NCI-H1436 (cell line): ENCODE measurements at regions not wholly inside any gene's neighbourhood (a gene's known extent, or its start where the extent isn't known, plus 50 kb on each side); places are given as distances from the start of the nearest gene placed in this dataset.
"Not testable (repeated sequence)": the region's sequence is repeated elsewhere in the genome, so short reads cannot be mapped to it uniquely, and the experiment has no call there.

Experiments
- DNase-seq: peaks from one replicate; lab custom pipeline; 2025; lab: John Stamatoyannopoulos, UW

DNA sequence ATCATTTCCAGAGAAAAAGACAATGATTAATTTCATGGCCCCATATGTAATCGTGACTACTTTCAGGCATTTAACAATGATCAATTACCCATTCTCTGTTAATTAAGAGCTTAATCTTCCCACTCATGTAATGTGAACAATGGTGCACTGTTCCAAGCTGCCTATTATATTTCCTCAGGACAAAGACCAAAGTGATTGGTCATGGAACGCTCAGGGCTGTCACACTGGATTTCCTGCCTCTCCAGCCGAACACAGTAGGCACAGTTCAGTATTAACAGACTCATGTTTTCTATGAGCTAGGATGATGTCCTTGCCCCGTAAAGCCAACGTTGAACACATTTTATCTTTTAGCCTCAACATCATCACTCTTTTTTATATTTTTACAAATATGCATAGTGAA is 142.7 kb upstream of the FZD8 start:
- DNase-seq, result no peak

DNA sequence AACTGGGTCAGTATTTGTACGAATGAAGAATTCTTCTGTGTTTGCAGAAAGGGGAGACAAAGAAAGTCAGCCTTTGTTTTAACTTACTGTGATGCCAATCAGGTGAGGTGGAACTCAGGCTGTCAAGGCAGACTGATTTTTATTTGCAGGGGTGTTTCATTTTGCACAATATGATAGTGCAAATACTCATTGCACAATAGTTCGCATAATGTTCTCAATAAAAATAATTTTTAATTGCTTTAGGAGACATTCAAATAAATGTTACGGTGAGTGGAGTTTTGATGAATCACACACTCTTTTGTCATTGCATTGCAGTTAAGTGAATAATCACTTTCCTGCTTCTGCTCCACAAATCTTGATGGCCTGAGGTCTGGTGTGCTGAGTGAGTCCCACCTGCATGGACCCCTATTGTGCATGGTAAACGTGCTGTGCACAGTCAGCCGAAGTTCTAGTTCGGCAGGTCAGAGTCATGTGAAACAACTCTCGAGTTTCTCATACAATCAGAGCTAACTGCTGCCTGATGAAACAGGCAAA is 141.3 kb upstream of the FZD8 start:
- no peak for DNase-seq

GRCh38 chr10:35781643-35782035 is 139.5 kb upstream of the FZD8 start:
- no peak for DNase-seq

DNA sequence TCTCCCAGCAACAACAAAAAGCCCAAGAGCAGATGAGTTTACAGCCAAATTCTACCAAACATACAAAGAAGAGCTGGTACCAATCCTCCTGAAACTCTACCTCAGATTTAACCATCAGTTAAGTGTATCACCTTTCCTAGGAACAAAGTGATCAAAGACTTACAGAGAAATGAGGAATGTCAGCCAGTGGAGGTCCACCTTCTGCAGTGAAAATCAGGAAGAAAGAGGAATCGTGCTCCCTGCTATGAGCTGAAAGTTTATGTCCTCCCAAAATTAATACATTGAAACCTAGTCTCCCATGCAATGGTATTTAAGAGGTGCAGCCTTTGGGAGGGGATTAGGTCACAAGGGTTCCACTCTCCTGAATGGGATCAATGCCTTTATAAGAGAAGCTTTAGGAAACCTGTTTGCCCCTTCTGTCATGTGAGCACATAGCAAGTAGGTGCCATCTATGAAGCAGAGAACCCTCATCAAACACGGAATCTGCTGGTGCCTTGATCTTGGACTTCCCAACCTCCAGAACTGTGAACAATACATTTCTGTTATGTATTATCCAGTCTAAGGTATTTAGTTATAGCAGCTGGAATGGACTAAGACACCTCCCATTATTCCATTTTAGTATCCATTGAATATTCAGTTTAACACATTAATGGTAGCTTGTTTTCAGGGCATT is 139.0 kb upstream of the FZD8 start:
- no peak for DNase-seq

GRCh38 chr10:35778306-35778705 is 136.2 kb upstream of the FZD8 start:
- no peak for DNase-seq

- DNase-seq, result not testable (repeated sequence)
Observed at GRCh38 chr10:35776557-35776956, 134.5 kb upstream of the FZD8 start.

- no peak for DNase-seq
Observed at GRCh38 chr10:35774109-35774508, 132.0 kb upstream of the FZD8 start.

- DNase-seq, result no peak
Observed at GRCh38 chr10:35770817-35771355, 128.8 kb upstream of the FZD8 start.

GRCh38 chr10:35769795-35770194 is 127.7 kb upstream of the FZD8 start:
- no peak for DNase-seq

DNA sequence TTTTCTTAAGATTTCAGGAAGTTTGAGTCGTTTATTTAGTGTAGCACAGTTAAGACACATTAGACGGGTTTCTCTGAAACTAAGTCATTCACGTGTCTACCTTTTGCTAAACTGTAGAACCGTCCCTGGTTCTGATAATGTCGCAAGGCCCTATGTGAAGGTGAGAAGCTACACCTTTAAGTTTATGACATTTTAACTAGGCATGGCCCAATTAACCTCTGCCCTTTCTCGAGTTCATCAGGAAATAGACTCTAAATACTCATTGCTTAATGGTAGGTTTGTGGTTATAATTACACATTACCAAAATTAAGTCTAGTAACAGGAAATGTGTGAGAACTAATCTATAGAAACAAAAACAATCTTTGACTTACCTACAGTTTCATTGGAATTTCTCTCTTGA is 126.6 kb upstream of the FZD8 start:
- no peak for DNase-seq

DNA sequence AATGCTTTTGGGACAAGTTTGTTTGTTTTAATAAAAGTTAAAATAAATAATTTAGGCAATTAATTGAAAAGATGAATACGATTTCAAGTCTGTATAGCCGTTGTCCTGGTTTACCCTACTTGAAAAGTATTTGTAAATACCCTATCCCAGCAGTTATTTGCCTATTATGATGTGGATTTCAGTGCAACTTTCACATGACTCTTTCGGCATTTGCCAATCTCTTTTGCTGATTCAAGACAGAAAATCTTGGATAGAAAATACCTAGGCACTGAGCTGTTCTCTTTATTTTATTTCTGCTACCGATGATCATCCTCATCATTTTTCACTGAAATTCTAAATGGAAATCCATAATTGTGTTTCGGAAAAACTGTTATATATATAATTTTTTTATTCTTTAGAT is 125.9 kb upstream of the FZD8 start:
- no peak for DNase-seq

DNA sequence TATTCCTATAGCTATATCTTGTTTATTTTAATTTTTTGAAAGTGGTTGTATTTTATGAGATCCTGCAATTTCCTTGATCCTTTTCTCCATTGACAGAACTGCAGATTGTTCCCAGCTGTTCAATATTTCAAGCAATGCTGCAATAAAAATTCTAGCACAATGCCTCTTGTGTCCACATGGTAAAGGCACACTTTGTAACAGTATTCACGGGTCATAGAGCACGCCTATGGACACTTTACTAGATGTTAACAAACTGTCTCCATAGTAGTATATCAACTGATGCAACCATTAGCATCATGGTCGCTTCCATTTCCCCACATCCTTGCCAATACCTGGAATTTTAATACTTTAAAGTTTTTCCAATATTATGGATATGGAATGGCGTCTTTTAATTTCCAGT is 123.9 kb upstream of the FZD8 start:
- no peak for DNase-seq

DNA sequence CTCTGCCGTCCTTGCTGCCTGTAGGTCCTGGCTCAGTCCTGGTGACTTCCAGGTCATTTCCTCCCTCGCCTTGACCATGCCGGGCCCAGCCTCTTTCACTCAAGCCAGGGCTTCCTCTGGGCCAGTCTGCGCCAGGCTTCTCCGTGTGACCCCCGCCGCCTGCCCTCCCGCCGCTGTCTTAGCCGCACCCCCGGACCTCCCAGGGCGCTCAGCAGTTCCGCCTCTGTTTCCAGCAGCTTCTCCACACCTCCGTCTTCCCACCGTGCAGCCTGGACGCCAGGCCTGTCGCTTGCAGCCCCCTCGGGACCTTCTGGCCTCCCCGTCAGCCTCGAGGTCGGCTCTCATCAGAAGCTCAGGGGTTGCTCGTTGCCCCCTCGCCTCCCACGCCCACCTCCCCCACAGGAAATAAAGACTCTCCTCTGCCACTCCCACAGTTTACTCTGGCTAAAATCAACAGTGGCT is 123.0 kb upstream of the FZD8 start:
- DNase-seq, result no peak

DNA sequence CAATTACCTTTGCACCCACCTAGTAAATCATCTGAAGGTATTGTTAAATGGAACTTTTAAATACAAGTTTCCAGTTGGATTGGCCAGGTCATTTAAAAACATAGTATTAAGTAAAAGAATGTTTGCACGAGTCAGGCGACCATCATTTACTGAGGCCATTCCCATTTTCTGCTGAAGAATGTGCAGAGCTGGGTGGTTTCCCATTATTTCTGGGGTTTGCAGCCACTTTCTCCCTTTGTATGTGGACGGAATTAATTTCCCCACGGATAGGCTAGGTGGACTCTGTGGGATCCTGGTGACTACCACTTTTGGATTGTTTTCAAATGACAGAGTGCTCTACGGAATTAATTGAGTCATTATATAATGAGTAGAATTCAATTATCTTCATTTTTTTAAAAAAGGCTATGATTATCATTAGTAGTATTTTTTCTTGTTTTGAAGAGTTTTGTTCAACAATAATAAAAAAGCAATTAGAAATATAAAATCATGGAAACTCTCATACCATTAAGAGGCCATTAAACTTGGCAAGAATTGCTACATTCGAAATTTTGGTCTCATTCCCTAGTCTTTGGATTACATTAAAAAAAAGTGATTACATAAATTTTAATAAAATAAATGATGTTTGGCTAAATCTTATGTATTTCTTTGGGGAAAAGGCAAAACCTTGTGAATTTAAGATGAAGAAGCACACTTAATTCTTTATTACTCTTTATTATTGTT is 120.4 kb upstream of the FZD8 start:
- DNase-seq, result no peak

- DNase-seq, result no peak
Observed at GRCh38 chr10:35758076-35758475, 116.0 kb upstream of the FZD8 start.

DNA sequence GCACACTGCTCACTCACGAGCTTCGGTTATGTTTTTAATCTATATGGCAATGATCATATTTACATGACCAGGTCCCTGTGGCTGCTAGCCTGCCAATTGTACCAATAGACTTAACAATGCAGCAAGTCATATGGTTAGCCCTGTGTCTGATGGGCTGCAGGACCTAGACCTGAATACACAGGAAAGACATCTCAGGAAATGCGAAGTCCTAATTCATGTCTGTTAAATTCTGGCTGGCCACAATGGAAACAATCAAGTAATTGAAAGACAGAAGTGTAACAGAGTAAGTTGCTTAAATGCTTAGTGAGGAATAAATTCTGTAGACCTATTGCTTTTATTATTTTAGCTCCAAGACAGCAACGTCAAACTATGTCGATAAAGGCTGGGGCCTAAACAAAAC is 112.4 kb upstream of the FZD8 start:
- no peak for DNase-seq

- peak; percentile 73 for DNase-seq
Observed at GRCh38 chr10:35752469-35753461, 110.7 kb upstream of the FZD8 start.

DNA sequence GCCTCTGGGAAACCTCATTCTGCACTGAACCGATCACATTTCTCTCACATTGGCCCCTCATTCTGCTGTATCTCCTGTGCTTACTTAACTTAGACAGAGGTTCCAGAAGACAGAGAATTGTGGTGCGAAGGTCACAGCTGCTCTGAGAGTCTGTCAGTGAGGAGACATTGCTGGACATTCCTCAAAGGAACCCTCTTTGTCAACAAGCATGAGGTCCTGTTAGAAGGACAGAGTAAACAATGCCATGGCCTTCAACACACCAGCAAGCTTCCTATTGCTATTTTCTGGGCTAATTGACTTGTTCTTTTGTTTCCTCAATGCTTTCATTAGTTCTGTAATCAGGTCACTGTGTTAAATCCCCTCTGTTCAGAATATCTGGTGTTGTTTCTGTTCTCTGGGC is 109.3 kb upstream of the FZD8 start:
- no peak for DNase-seq

DNA sequence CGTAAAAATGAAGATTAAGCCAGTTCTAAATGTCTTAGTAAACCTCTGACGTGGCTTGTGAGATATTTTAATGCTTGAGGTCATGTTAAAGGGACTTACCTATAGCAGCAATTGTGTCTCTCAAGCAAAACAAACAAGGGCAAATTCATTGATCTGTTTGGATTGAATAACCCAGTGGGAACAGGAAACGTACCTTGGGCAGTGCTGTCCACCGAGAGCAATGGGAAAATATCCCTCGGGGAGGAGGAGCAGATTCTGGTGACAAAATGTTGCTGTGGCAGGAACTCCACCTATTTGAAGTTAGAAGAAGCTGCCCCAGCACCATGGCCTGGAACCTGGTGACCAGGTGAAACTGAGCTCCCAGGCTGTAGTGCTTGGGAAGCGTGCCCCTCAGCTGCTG is 107.1 kb upstream of the FZD8 start:
- no peak for DNase-seq

DNA sequence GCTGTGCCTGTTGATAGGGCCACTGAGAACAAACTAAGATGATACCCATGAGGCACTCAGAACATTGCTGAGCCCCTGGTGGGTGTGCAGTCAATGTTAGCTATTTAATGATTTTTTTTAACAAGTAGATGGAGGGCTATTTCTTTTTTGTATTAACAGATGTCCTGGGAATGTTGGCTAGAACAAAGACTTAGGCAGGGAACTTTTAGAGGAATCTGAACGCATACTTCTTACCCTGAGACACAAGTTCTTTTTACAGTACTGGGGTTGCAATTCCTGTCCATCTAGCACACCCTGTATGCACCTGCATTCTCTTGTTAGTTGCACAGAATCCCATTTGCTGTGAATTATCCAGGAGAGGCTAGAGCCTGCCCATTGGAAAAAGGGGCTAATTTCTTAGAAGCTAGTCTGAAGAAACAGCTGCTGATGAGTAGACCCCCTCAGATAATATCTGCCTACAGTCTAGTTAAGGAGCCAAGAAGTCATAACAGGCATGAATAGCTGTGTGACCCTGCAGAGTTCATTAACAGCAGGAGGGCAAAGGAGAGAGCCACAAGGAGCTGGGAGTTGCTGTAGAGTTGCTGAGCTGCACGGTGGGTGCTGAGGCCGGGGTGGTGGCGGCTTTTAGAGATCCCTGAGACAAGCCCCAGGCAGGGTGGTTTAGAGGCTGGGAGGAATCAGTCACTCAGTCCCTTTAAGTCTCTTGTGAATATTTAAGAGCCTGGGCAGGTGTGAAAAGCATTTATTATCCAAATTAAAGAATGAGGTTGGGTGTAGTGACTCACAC is 103.7 kb upstream of the FZD8 start:
- no peak for DNase-seq

- DNase-seq, result no peak
Observed at GRCh38 chr10:35743851-35744250, 101.8 kb upstream of the FZD8 start.
